ENCODE measurements at regions not wholly inside any gene's neighbourhood (a gene's known extent, or its start where the extent isn't known, plus 50 kb on each side); places are given as distances from the start of the nearest gene placed in this dataset.

GRCh38 chr9:28696960-28697359, 1123.7 kb upstream of the C9orf72 start:
- no peaks in the 10 kb centered on the region for H3K9me3 ChIP-seq (ENCODE audit: control insufficient read depth, low read depth, low read length)
- DNase-seq, result no peak
- H4K91ac ChIP-seq (ENCODE audit: insufficient read length, low read depth, low read length), result no peak overlapping the region
- Mint-ChIP-seq H3K9me3 (peaks cover 14 to 18% of the 10 kb centered on the region in 2 experiments; a peak in 4 of 5 replicates), H3K4me1 (no peaks in the 10 kb centered on the region), H3K27me3 (ENCODE audit: low read depth) (no peaks in the 10 kb centered on the region; the same call in 1 of the 2 replicates), H3K4me3 (no peak overlapping the region), H3K36me3 (ENCODE audit: insufficient read depth in 1 of 3, low read depth in 3 of 3) (peaks cover 14 to 28% (median 17%) of the 10 kb centered on the region in 3 experiments; a peak in 6 of 7 replicates), H3K27ac (no peak overlapping the region)
- no peak overlapping the region for H2BK15ac ChIP-seq (ENCODE audit: low read depth, low read length)
- H3K18ac ChIP-seq (ENCODE audit: insufficient read length, low read depth, low read length), result no peak overlapping the region
- no peak overlapping the region for H2BK20ac ChIP-seq (ENCODE audit: low read depth, low read length, poor library complexity, severe bottlenecking)
- no peak overlapping the region for H2BK120ac ChIP-seq (ENCODE audit: low read depth, low read length, poor library complexity, severe bottlenecking)
- no peak overlapping the region for H3K4me2 ChIP-seq (ENCODE audit: insufficient read depth, insufficient read length, low read length)
- no peaks in the 10 kb centered on the region for H3K27me3 ChIP-seq (ENCODE audit: insufficient read depth, low read length)
- no CpG with 5 or more reads among the region's 2 CpGs for WGBS (ENCODE audit: extremely low coverage, insufficient read length, low lambda C conversion rate)
- H3K79me1 ChIP-seq (ENCODE audit: insufficient read depth, low read depth, low read length, poor library complexity, severe bottlenecking), result no peaks in the 10 kb centered on the region
- no peaks in the 10 kb centered on the region for H3K79me2 ChIP-seq (ENCODE audit: insufficient read depth, low read length)
- no peak overlapping the region for H2AFZ ChIP-seq (ENCODE audit: low read length)
- H3K56ac ChIP-seq (ENCODE audit: insufficient read length, low read depth, low read length), result no peak overlapping the region
- no peak overlapping the region for H2AK5ac ChIP-seq (ENCODE audit: insufficient read length, low read length)
- H4K5ac ChIP-seq (ENCODE audit: insufficient read length, low read depth, low read length), result no peak overlapping the region
- H3K4ac ChIP-seq (ENCODE audit: low read depth, low read length), result no peak overlapping the region
- no peaks in the 10 kb centered on the region for H4K20me1 ChIP-seq (ENCODE audit: control insufficient read depth, insufficient read depth, insufficient read length)
- no peak overlapping the region for H3K27ac ChIP-seq (ENCODE audit: insufficient read length, low read depth, low read length)
- no peak for TF ChIP-seq CTCF (conservative IDR thresholded peaks at IDR 0.05)
- H4K8ac ChIP-seq (replicated peaks; ENCODE audit: insufficient read length, low read depth, low read length), result no peak overlapping the region
- no peak overlapping the region for H3T11ph ChIP-seq (ENCODE audit: low read length)
- H2BK5ac ChIP-seq (ENCODE audit: insufficient read length, low read length), result no peak overlapping the region
- no peak overlapping the region for H3K14ac ChIP-seq (ENCODE audit: insufficient read depth, low read length)
- no peak overlapping the region for H3K9ac ChIP-seq (ENCODE audit: extremely low read depth, insufficient read length, low read length)
- no peak overlapping the region for H2BK12ac ChIP-seq (ENCODE audit: insufficient read length, low read depth, low read length)
- no peaks in the 10 kb centered on the region for H3K4me1 ChIP-seq (ENCODE audit: insufficient read depth, low read length)
- H3K23ac ChIP-seq (ENCODE audit: insufficient read length, low read depth, low read length), result no peak overlapping the region
- H3K23me2 ChIP-seq (ENCODE audit: insufficient read length, low read depth, low read length, poor library complexity, severe bottlenecking), result no peaks in the 10 kb centered on the region

Measured in H9 (cell line).